ENCODE measurements at regions not wholly inside any gene's neighbourhood (a gene's known extent, or its start where the extent isn't known, plus 50 kb on each side); places are given as distances from the start of the nearest gene placed in this dataset.

DNA sequence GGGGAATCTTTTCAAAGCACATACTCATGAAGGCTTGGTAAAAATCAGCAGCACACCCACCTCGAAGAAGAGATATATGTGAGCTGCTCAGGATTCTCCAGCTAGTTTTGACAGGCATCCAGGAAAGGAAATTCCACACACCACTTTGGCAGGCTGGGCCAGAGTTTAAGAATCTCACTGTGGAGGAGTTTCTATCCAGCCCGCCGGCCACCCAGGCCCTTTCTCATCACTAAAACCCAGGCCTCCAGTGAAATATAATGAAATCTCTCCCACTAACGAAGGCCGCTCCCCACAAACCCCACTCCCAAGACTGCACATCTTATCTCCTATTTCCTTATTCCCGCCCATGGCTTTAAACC is 202.0 kb downstream of the GLI2 start:
- TF ChIP-seq CTCF (IDR thresholded peaks at IDR 0.05), result no peak
- TF ChIP-seq POLR2A (IDR thresholded peaks at IDR 0.05), result no peak
